ENCODE measurements at regions not wholly inside any gene's neighbourhood (a gene's known extent, or its start where the extent isn't known, plus 50 kb on each side); places are given as distances from the start of the nearest gene placed in this dataset.

DNA sequence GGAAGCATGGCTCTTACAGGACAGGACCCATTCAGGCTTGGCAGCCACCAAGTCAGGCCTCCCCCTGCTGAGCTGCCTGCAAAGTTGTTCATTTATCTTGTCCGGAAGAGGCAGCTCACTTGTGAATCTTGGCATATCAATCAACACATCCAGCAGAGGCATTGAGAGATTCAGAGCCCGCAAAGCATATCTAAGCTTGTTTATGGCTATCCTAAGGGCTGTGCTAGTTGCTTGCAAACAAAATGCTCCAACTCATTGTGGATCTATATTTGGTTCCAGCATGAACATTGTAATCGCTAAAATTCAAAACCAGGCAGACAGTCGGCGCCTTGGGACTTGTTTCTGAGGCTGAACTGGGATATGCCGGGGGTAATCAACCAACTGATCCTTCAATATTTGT lies 106.1 kb downstream of the UNC5CL start:
- TF ChIP-seq CTCF (IDR thresholded peaks at IDR 0.05; ENCODE audit: low read length) = no peak
- no peak for TF ChIP-seq EZH2 (IDR thresholded peaks at IDR 0.05; ENCODE audit: borderline replicate concordance, low read length)
- Histone ChIP-seq H4K20me1 (ENCODE audit: insufficient read depth, low read length) (no peaks in the 10 kb centered on the region), H2AFZ (ENCODE audit: low read length) (no peak overlapping the region), H3K9me2 (ENCODE audit: low read depth, low read length) (no peaks in the 10 kb centered on the region), H3K79me2 (ENCODE audit: insufficient read depth, low read length) (no peaks in the 10 kb centered on the region), H3K27ac (ENCODE audit: low read depth, low read length, poor library complexity, severe bottlenecking) (no peak overlapping the region), H3K9me3 (ENCODE audit: low read length) (no peaks in the 10 kb centered on the region), H3K9ac (ENCODE audit: low read length) (no peak overlapping the region), H3K36me3 (ENCODE audit: insufficient read depth, low read length) (no peaks in the 10 kb centered on the region), H3K4me3 (ENCODE audit: low read depth, low read length, poor library complexity, severe bottlenecking) (no peak overlapping the region), H3K4me1 (ENCODE audit: insufficient read depth, low read length, severe bottlenecking) (no peaks in the 10 kb centered on the region), H3K27me3 (ENCODE audit: insufficient read depth, low read length) (no peaks in the 10 kb centered on the region), H3K4me2 (ENCODE audit: low read length) (no peak overlapping the region), H3F3A (ENCODE audit: insufficient read depth, low read length) (no peaks in the 10 kb centered on the region)

GRCh38 chr6:40932366-40932765 lies 106.7 kb downstream of the UNC5CL start:
- Histone ChIP-seq H3K9ac (ENCODE audit: low read length) (no peak overlapping the region), H3K4me1 (ENCODE audit: insufficient read depth, low read length, severe bottlenecking) (no peaks in the 10 kb centered on the region), H3K4me2 (ENCODE audit: low read length) (no peak overlapping the region), H3K9me2 (ENCODE audit: low read depth, low read length) (no peaks in the 10 kb centered on the region), H4K20me1 (ENCODE audit: insufficient read depth, low read length) (no peaks in the 10 kb centered on the region), H3F3A (ENCODE audit: insufficient read depth, low read length) (no peaks in the 10 kb centered on the region), H3K27me3 (ENCODE audit: insufficient read depth, low read length) (no peaks in the 10 kb centered on the region), H3K36me3 (ENCODE audit: insufficient read depth, low read length) (no peaks in the 10 kb centered on the region), H3K4me3 (ENCODE audit: low read depth, low read length, poor library complexity, severe bottlenecking) (no peak overlapping the region), H3K9me3 (ENCODE audit: low read length) (no peaks in the 10 kb centered on the region), H3K27ac (ENCODE audit: low read depth, low read length, poor library complexity, severe bottlenecking) (no peak overlapping the region), H3K79me2 (ENCODE audit: insufficient read depth, low read length) (no peaks in the 10 kb centered on the region), H2AFZ (ENCODE audit: low read length) (no peak overlapping the region)
- no peak for TF ChIP-seq EZH2 (IDR thresholded peaks at IDR 0.05; ENCODE audit: borderline replicate concordance, low read length)
- TF ChIP-seq CTCF (IDR thresholded peaks at IDR 0.05; ENCODE audit: low read length) = no peak

GRCh38 chr6:40931931-40932330 lies 107.1 kb downstream of the UNC5CL start:
- H3F3A ChIP-seq (ENCODE audit: insufficient read depth, low read length) = no peaks in the 10 kb centered on the region
- H3K36me3 ChIP-seq (ENCODE audit: insufficient read depth, low read length) = no peaks in the 10 kb centered on the region
- H4K20me1 ChIP-seq (ENCODE audit: insufficient read depth, low read length) = no peaks in the 10 kb centered on the region
- TF ChIP-seq EZH2 (IDR thresholded peaks at IDR 0.05; ENCODE audit: borderline replicate concordance, low read length) = no peak
- TF ChIP-seq CTCF (IDR thresholded peaks at IDR 0.05; ENCODE audit: low read length) = no peak
- H3K4me1 ChIP-seq (ENCODE audit: insufficient read depth, low read length, severe bottlenecking) = no peaks in the 10 kb centered on the region
- no peaks in the 10 kb centered on the region for H3K9me2 ChIP-seq (ENCODE audit: low read depth, low read length)
- no peaks in the 10 kb centered on the region for H3K79me2 ChIP-seq (ENCODE audit: insufficient read depth, low read length)
- H3K4me2 ChIP-seq (ENCODE audit: low read length) = no peak overlapping the region
- H2AFZ ChIP-seq (ENCODE audit: low read length) = no peak overlapping the region
- H3K9me3 ChIP-seq (ENCODE audit: low read length) = no peaks in the 10 kb centered on the region
- no peak overlapping the region for H3K9ac ChIP-seq (ENCODE audit: low read length)
- H3K4me3 ChIP-seq (ENCODE audit: low read depth, low read length, poor library complexity, severe bottlenecking) = no peak overlapping the region
- H3K27me3 ChIP-seq (ENCODE audit: insufficient read depth, low read length) = no peaks in the 10 kb centered on the region
- no peak overlapping the region for H3K27ac ChIP-seq (ENCODE audit: low read depth, low read length, poor library complexity, severe bottlenecking)
